RWPE2 (cell line): ENCODE measurements at regions not wholly inside any gene's neighbourhood (a gene's known extent, or its start where the extent isn't known, plus 50 kb on each side); places are given as distances from the start of the nearest gene placed in this dataset.

Experiments
- ATAC-seq: fragments of 200-7000 bp; cut with Tn5 transposase; 3 replicates; pipeline ENCODE4 v1.9.1; 2021; ENCODE audit warnings: low read depth
- DNase-seq: peaks from one replicate; pipeline ENCODE4 v3.0.0-alpha.2; 2020; ENCODE audit warnings: low spot score
- H3K27ac ChIP-seq: fragments of 450-650 bp; 2 replicates; pipeline ENCODE4 v1.5.1; 2017; ENCODE audit warnings: mild to moderate bottlenecking; ENCODE audit not compliant: poor library complexity, severe bottlenecking
- H3K27me3 ChIP-seq: fragments of 250-450 bp; sonication (Bioruptor Pico); 2 replicates; pipeline ENCODE4 v1.5.1; 2021; ENCODE audit warnings: mild to moderate bottlenecking, moderate library complexity; ENCODE audit not compliant: insufficient read depth, poor library complexity, severe bottlenecking
- H3K36me3 ChIP-seq: fragments of 250-450 bp; sonication (Bioruptor Pico); 2 replicates; pipeline ENCODE4 v1.5.1; 2020; ENCODE audit warnings: low read depth, mild to moderate bottlenecking, moderate library complexity
- H3K4me1 ChIP-seq: fragments of 250-450 bp; sonication (Bioruptor Pico); 2 replicates; pipeline ENCODE4 v1.5.1; 2021; ENCODE audit warnings: mild to moderate bottlenecking, moderate library complexity; ENCODE audit not compliant: insufficient read depth, poor library complexity, severe bottlenecking
- H3K4me3 ChIP-seq: fragments of 250-450 bp; sonication (Bioruptor Pico); 2 replicates; pipeline ENCODE4 v1.5.1; 2021; ENCODE audit warnings: mild to moderate bottlenecking, moderate library complexity; ENCODE audit not compliant: severe bottlenecking
- H3K9me3 ChIP-seq: fragments of 250-450 bp; sonication (Bioruptor Pico); 2 replicates; pipeline ENCODE4 v1.5.1; 2021; ENCODE audit warnings: mild to moderate bottlenecking, moderate library complexity; ENCODE audit not compliant: severe bottlenecking
- CTCF ChIP-seq: fragments of 450-650 bp; IDR thresholded peaks from one replicate; pipeline ENCODE4 v1.5.1; 2017; ENCODE audit warnings: mild to moderate bottlenecking, moderate library complexity; ENCODE audit not compliant: poor library complexity, severe bottlenecking

DNA sequence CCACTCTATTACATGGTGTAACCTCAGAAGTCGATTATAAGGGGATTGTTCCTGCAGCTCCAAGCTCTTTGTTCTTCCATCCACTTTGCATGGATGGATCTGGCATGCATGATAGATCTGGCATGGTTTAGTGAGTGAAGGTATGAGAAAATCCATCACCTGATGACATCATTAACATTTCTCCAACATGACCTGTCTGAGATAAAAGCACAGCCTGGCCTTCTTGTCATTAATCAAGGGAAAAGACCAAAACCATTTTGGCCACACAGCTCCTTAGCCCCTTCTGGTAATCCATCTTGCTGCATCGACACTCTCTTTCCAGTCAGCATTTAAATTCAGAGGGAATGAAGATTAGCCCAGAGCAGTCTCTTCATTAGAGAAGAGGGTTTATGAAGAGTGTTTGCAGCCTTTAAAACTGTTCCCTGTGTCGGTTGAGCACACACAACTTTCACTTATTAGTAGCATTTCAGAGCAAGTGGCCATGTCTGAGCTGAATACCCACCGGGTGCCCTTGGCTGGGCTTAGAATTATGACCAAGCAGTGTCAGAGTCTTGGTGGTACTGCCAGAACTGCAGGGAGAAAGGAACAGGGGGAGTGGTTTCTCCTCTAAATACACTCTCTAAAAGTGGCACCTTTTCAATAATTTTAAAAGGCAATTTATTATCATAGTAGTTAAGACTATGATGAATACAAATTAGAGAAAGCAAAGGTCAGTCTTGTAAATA is 246.0 kb downstream of the HAPSTR1 start:
- ATAC-seq (no peak), DNase-seq (no peak)
- Histone ChIP-seq H3K36me3 (no peaks in the 10 kb centered on the region), H3K9me3 (no peaks in the 10 kb centered on the region), H3K27me3 (no peaks in the 10 kb centered on the region), H3K27ac (no peak overlapping the region), H3K4me1 (no peaks in the 10 kb centered on the region), H3K4me3 (no peak overlapping the region)
- TF ChIP-seq CTCF, result no peak

DNA sequence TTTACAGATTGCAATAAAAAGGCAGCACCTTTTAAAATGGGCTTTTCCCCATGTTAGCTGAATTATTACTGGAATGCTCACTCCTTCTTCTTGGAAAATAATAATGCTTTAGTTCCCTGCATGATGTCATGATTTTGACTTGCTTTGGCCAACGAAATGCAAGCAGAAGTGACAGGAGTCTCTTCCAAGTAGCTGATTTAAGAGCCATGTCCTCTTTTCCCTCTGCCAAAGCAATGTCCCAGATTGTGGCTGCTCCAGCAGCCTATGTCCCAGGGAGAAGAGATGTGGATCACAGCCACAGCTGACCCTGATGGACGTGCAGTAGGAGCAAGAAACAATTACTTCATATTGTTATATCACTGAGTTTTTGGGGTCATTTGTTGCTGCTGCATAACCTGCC is 246.6 kb downstream of the HAPSTR1 start:
- Histone ChIP-seq H3K36me3 (no peaks in the 10 kb centered on the region), H3K27ac (no peak overlapping the region), H3K4me1 (no peaks in the 10 kb centered on the region), H3K9me3 (no peaks in the 10 kb centered on the region), H3K4me3 (no peak overlapping the region), H3K27me3 (no peaks in the 10 kb centered on the region)
- no peak for TF ChIP-seq CTCF
- no peak for DNase-seq
- no peak for ATAC-seq

DNA sequence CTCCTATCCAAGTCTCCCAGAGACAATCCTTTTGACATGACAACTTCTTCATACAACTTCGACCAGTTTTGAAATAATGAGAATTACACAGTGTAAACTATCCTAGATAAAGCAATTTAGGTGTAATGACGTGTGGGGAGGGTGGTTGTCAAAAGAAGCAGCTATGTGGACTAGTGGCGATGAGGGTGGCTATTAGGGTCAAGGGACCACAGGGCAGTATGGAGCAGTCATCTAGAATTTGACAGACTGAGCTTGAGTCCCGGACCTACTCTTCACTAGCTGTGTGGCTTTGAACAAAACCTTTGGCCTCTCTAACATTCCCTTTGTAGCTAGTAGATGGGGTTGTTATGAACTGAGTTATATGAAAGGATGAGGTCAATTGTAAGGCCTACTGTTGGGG is 247.1 kb downstream of the HAPSTR1 start:
- H3K4me1 ChIP-seq, result no peaks in the 10 kb centered on the region
- DNase-seq, result no peak
- H3K4me3 ChIP-seq, result no peak overlapping the region
- H3K27ac ChIP-seq, result no peak overlapping the region
- H3K27me3 ChIP-seq, result no peaks in the 10 kb centered on the region
- TF ChIP-seq CTCF, result no peak
- H3K36me3 ChIP-seq, result no peaks in the 10 kb centered on the region
- ATAC-seq, result no peak
- no peaks in the 10 kb centered on the region for H3K9me3 ChIP-seq

GRCh38 chr16:9340526-9341256 is 249.2 kb downstream of the HAPSTR1 start:
- no peak for DNase-seq
- no peak overlapping the region for H3K27ac ChIP-seq
- no peak for ATAC-seq

More at GRCh38 chr16:9340526-9341256, 249.2 kb downstream of the HAPSTR1 start:
- H3K4me1 ChIP-seq, result no peaks in the 10 kb centered on the region
- H3K4me3 ChIP-seq, result no peak overlapping the region
- no peak for TF ChIP-seq CTCF
- no peaks in the 10 kb centered on the region for H3K36me3 ChIP-seq
- H3K27me3 ChIP-seq, result no peaks in the 10 kb centered on the region
- no peaks in the 10 kb centered on the region for H3K9me3 ChIP-seq
